IPS-18a (cell line): ENCODE measurements at regions not wholly inside any gene's neighbourhood (a gene's known extent, or its start where the extent isn't known, plus 50 kb on each side); places are given as distances from the start of the nearest gene placed in this dataset.

Source experiments
- H3K27ac ChIP-seq: one replicate; pipeline ENCODE4 v1.5.1; 2013; ENCODE audit warnings: low read length
- H3K27me3 ChIP-seq: one replicate; pipeline ENCODE4 v1.6.1; 2013; ENCODE audit warnings: mild to moderate bottlenecking, low read length; ENCODE audit not compliant: control insufficient read depth, insufficient read depth
- H3K36me3 ChIP-seq: one replicate; pipeline ENCODE4 v1.6.1; 2013; ENCODE audit warnings: low read depth, low read length; ENCODE audit not compliant: control insufficient read depth
- H3K4me1 ChIP-seq: one replicate; pipeline ENCODE4 v1.6.1; 2013; ENCODE audit warnings: low read depth, low read length; ENCODE audit not compliant: control insufficient read depth
- H3K4me3 ChIP-seq: one replicate; pipeline ENCODE4 v1.5.1; 2013; ENCODE audit warnings: low read length
- H3K9ac ChIP-seq: one replicate; pipeline ENCODE4 v1.6.1; 2013; ENCODE audit warnings: mild to moderate bottlenecking, low read length, moderate library complexity
- H3K9me3 ChIP-seq: one replicate; pipeline ENCODE4 v1.6.1; 2013; ENCODE audit warnings: low read depth, low read length; ENCODE audit not compliant: control insufficient read depth

GRCh38 chr13:29940715-29941114 is 90.3 kb upstream of the UBL3 start:
- H3K9me3 ChIP-seq, result no peaks in the 10 kb centered on the region
- no peak overlapping the region for H3K4me3 ChIP-seq
- H3K27ac ChIP-seq, result no peak overlapping the region
- H3K36me3 ChIP-seq, result no peaks in the 10 kb centered on the region
- peaks cover 39% of the 10 kb centered on the region for H3K4me1 ChIP-seq
- no peak overlapping the region for H3K9ac ChIP-seq
- peaks cover 52% of the 10 kb centered on the region for H3K27me3 ChIP-seq

- Histone ChIP-seq H3K9me3 (no peaks in the 10 kb centered on the region), H3K27me3 (peaks cover 46% of the 10 kb centered on the region), H3K4me3 (no peak overlapping the region), H3K9ac (no peak overlapping the region), H3K36me3 (no peaks in the 10 kb centered on the region), H3K4me1 (peaks cover 43% of the 10 kb centered on the region), H3K27ac (no peak overlapping the region)
Observed at GRCh38 chr13:29939158-29939557, 88.7 kb upstream of the UBL3 start.

GRCh38 chr13:29937841-29938240 is 87.4 kb upstream of the UBL3 start:
- Histone ChIP-seq H3K27ac (no peak overlapping the region), H3K4me1 (peaks cover 31% of the 10 kb centered on the region), H3K4me3 (no peak overlapping the region), H3K36me3 (no peaks in the 10 kb centered on the region), H3K9ac (no peak overlapping the region), H3K9me3 (no peaks in the 10 kb centered on the region), H3K27me3 (peaks cover 46% of the 10 kb centered on the region)

- Histone ChIP-seq H3K27me3 (peaks cover 41% of the 10 kb centered on the region), H3K9me3 (no peaks in the 10 kb centered on the region), H3K4me1 (peaks cover 27% of the 10 kb centered on the region), H3K27ac (no peak overlapping the region), H3K4me3 (no peak overlapping the region), H3K36me3 (no peaks in the 10 kb centered on the region), H3K9ac (no peak overlapping the region)
Observed at GRCh38 chr13:29937379-29937778, 87.0 kb upstream of the UBL3 start.

GRCh38 chr13:29936956-29937355 is 86.5 kb upstream of the UBL3 start:
- Histone ChIP-seq H3K27ac (no peak overlapping the region), H3K27me3 (peaks cover 37% of the 10 kb centered on the region), H3K9me3 (no peaks in the 10 kb centered on the region), H3K9ac (no peak overlapping the region), H3K4me3 (no peak overlapping the region), H3K36me3 (no peaks in the 10 kb centered on the region), H3K4me1 (peaks cover 24% of the 10 kb centered on the region)

GRCh38 chr13:29936051-29936813 is 85.8 kb upstream of the UBL3 start:
- no peaks in the 10 kb centered on the region for H3K9me3 ChIP-seq
- peaks cover 30% of the 10 kb centered on the region for H3K27me3 ChIP-seq
- H3K27ac ChIP-seq, result no peak overlapping the region
- H3K9ac ChIP-seq, result no peak overlapping the region
- H3K4me3 ChIP-seq, result no peak overlapping the region
- no peaks in the 10 kb centered on the region for H3K36me3 ChIP-seq
- peaks cover 24% of the 10 kb centered on the region for H3K4me1 ChIP-seq

GRCh38 chr13:29935309-29935981 is 85.0 kb upstream of the UBL3 start:
- H3K36me3 ChIP-seq, result no peaks in the 10 kb centered on the region
- H3K27ac ChIP-seq, result no peak overlapping the region
- no peak overlapping the region for H3K9ac ChIP-seq
- no peak overlapping the region for H3K4me3 ChIP-seq
- peaks cover 23% of the 10 kb centered on the region for H3K27me3 ChIP-seq
- H3K9me3 ChIP-seq, result no peaks in the 10 kb centered on the region
- H3K4me1 ChIP-seq, result peaks cover 24% of the 10 kb centered on the region

- H3K36me3 ChIP-seq, result no peaks in the 10 kb centered on the region
- peaks cover 17% of the 10 kb centered on the region for H3K27me3 ChIP-seq
- H3K4me1 ChIP-seq, result peaks cover 23% of the 10 kb centered on the region
- no peak overlapping the region for H3K27ac ChIP-seq
- H3K9ac ChIP-seq, result no peak overlapping the region
- H3K4me3 ChIP-seq, result no peak overlapping the region
- H3K9me3 ChIP-seq, result no peaks in the 10 kb centered on the region
Observed at GRCh38 chr13:29934531-29935308, 84.3 kb upstream of the UBL3 start.

GRCh38 chr13:29933401-29933800 is 83.0 kb upstream of the UBL3 start:
- no peaks in the 10 kb centered on the region for H3K36me3 ChIP-seq
- H3K4me3 ChIP-seq, result no peak overlapping the region
- no peaks in the 10 kb centered on the region for H3K9me3 ChIP-seq
- peaks cover 11% of the 10 kb centered on the region for H3K4me1 ChIP-seq
- peaks cover 13% of the 10 kb centered on the region for H3K27me3 ChIP-seq
- H3K9ac ChIP-seq, result no peak overlapping the region
- H3K27ac ChIP-seq, result no peak overlapping the region

GRCh38 chr13:29931696-29932095 is 81.3 kb upstream of the UBL3 start:
- Histone ChIP-seq H3K9ac (no peak overlapping the region), H3K4me3 (no peak overlapping the region), H3K36me3 (no peaks in the 10 kb centered on the region), H3K27ac (no peak overlapping the region), H3K4me1 (peaks cover 11% of the 10 kb centered on the region), H3K27me3 (peaks cover 10% of the 10 kb centered on the region), H3K9me3 (no peaks in the 10 kb centered on the region)

- Histone ChIP-seq H3K9ac (no peak overlapping the region), H3K4me1 (no peaks in the 10 kb centered on the region), H3K4me3 (no peak overlapping the region), H3K27ac (no peak overlapping the region), H3K9me3 (no peaks in the 10 kb centered on the region), H3K27me3 (peaks cover 3% of the 10 kb centered on the region), H3K36me3 (no peaks in the 10 kb centered on the region)
Observed at GRCh38 chr13:29929062-29929847, 78.8 kb upstream of the UBL3 start.
